ENCODE measurements at regions not wholly inside any gene's neighbourhood (a gene's known extent, or its start where the extent isn't known, plus 50 kb on each side); places are given as distances from the start of the nearest gene placed in this dataset.
A peak's percentile ranks its signal among the peaks of the same experiment; 100 is the strongest.

DNA sequence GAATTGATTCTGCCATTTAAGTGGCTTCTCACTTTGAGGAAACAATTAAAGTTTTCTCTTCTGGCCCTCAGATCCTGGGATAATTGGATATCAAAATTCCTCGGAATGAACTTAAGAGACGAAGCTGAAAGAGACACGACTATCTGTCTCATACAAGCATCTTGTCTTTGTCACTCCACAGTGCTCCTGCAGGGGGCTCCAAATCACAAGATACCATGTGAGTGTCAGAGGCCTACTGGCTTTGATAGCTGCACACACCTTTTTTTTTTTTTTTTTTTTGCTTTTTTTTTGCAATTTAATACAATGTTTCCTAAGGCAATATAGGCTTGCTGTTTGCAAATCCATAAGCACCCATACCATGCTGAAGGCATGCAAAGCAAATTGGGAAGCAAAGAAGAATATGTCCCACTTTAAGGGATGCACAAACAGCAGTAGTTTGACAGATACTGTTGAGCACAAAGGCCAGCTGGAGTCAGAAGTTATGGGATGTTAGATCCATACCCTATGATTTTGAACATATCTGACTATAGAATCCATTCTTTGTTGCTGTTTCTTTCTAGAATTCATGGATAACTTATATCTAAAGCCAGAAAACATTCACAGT lies 109.0 kb upstream of the CBLN2 start (continued):
- TF ChIP-seq YY1 (IDR thresholded peaks at IDR 0.05; ENCODE audit: low read depth, low read length) (peak; percentile 51; the same call in 1 of the 2 replicates), RUNX3 (IDR thresholded peaks at IDR 0.05; ENCODE audit: low read length) (no peak)

DNA sequence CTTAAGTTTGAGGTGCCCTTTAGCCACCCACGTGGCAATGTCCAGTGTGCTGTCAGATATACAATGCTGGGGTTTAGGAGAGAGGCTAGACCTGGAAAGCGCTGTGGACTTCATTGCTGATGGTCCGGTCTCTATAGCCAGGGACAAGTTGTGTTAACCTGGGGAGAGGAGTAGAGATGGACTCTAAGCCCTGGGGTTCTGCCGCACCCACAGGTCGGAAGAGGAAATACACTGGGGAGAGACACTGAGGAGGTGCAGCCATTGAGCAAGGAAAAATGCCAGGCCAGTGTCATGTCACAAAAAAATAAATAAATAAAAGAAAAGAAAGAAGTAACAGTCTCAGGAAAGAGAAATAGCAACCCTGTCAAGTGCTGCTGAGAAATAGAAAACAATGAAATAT lies 106.9 kb upstream of the CBLN2 start:
- no peaks in the 10 kb centered on the region for H3K4me1 ChIP-seq (ENCODE audit: control insufficient read depth, insufficient read depth, low read length)
- FAIRE-seq (no peak), DNase-seq (ENCODE audit: low read depth, low spot score) (no peak), ATAC-seq (0 out of 3 replicates have a peak, but pooled peaks have one; percentile 17)
- intact Hi-C loops (cut with micrococcal nuclease; ENCODE audit: unreplicated experiment) = loop anchor here (5.0 to 10.0 kb wide), 3 partner anchors 64 to 1191 kb away; no protein-coding TSS in a partner anchor
- H3K36me3 ChIP-seq (ENCODE audit: control insufficient read depth in 2 of 2, insufficient read depth in 2 of 2, low read length in 1 of 2) = no peaks in the 10 kb centered on the region
- H2AFZ ChIP-seq (ENCODE audit: control insufficient read depth, low read depth, low read length) = no peak overlapping the region
- no peak overlapping the region for H3K27ac ChIP-seq (ENCODE audit: control insufficient read depth, insufficient read depth)
- in situ Hi-C loops (cut with MboI) = no loop called here
- H3K79me2 ChIP-seq (ENCODE audit: control insufficient read depth, insufficient read depth, low read length) = no peaks in the 10 kb centered on the region
- ChIA-PET CTCF (interaction anchor here (0.7 kb wide), 1 partner anchor 22 kb away, joined by 3 read pairs; no protein-coding TSS in a partner anchor), SMC1A (ENCODE audit: uncharacterized antibody, unreplicated experiment) (no interaction called here), RAD21 (ENCODE audit: unreplicated experiment) (no interaction called here), POLR2A (no interaction called here)
- WGBS (ENCODE audit: insufficient coverage, insufficient replicate concordance, low lambda C conversion rate, missing lambda C conversion rate) = 44% methylated on average over 5 of the region's 5 CpGs
- no peaks in the 10 kb centered on the region for H3K27me3 ChIP-seq (replicated peaks in 1 of 2; ENCODE audit: control insufficient read depth in 2 of 2, insufficient read depth in 2 of 2, low read length in 1 of 2)
- no peak overlapping the region for H3K9ac ChIP-seq (ENCODE audit: control insufficient read depth, insufficient read depth, low read length)
- H3K4me2 ChIP-seq (ENCODE audit: control insufficient read depth, insufficient read depth) = no peak overlapping the region
- no peaks in the 10 kb centered on the region for H3K9me3 ChIP-seq (replicated peaks; ENCODE audit: control insufficient read depth, insufficient read depth, low read length)
- BruUV-seq (replicated peaks) = no TSS peak
- H3K4me3 ChIP-seq = no peak overlapping the region
- no peaks in the 10 kb centered on the region for H4K20me1 ChIP-seq (ENCODE audit: control insufficient read depth, insufficient read depth)
- TF ChIP-seq CBX3 (IDR thresholded peaks at IDR 0.05; ENCODE audit: borderline replicate concordance, low read depth) (no peak), POU2F2 (IDR thresholded peaks at IDR 0.05; ENCODE audit: borderline replicate concordance, low read depth, low read length) (no peak), SIX5 (IDR thresholded peaks at IDR 0.05; ENCODE audit: low read depth, low read length, severe bottlenecking) (no peak), ATF7 (IDR thresholded peaks at IDR 0.05; ENCODE audit: low read depth) (no peak), CREB1 (IDR thresholded peaks at IDR 0.05; ENCODE audit: low read depth) (no peak), EZH2 (IDR thresholded peaks at IDR 0.05; ENCODE audit: borderline replicate concordance, control insufficient read depth, low read depth, low read length) (no peak), KDM1A (IDR thresholded peaks at IDR 0.05; ENCODE audit: borderline replicate concordance) (no peak), SREBF2 (IDR thresholded peaks at IDR 0.05; ENCODE audit: low read length) (no peak)
- TF ChIP-seq, protein P1, sequence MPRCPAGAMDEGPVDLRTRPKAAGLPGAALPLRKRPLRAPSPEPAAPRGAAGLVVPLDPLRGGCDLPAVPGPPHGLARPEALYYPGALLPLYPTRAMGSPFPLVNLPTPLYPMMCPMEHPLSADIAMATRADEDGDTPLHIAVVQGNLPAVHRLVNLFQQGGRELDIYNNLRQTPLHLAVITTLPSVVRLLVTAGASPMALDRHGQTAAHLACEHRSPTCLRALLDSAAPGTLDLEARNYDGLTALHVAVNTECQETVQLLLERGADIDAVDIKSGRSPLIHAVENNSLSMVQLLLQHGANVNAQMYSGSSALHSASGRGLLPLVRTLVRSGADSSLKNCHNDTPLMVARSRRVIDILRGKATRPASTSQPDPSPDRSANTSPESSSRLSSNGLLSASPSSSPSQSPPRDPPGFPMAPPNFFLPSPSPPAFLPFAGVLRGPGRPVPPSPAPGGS (IDR thresholded peaks at IDR 0.05; ENCODE audit: borderline replicate concordance, insufficient read depth, low read depth, low read length, poor library complexity, severe bottlenecking) = no peak
- TF ChIP-seq, protein P2, sequence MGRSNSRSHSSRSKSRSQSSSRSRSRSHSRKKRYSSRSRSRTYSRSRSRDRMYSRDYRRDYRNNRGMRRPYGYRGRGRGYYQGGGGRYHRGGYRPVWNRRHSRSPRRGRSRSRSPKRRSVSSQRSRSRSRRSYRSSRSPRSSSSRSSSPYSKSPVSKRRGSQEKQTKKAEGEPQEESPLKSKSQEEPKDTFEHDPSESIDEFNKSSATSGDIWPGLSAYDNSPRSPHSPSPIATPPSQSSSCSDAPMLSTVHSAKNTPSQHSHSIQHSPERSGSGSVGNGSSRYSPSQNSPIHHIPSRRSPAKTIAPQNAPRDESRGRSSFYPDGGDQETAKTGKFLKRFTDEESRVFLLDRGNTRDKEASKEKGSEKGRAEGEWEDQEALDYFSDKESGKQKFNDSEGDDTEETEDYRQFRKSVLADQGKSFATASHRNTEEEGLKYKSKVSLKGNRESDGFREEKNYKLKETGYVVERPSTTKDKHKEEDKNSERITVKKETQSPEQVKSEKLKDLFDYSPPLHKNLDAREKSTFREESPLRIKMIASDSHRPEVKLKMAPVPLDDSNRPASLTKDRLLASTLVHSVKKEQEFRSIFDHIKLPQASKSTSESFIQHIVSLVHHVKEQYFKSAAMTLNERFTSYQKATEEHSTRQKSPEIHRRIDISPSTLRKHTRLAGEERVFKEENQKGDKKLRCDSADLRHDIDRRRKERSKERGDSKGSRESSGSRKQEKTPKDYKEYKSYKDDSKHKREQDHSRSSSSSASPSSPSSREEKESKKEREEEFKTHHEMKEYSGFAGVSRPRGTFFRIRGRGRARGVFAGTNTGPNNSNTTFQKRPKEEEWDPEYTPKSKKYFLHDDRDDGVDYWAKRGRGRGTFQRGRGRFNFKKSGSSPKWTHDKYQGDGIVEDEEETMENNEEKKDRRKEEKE (IDR thresholded peaks at IDR 0.05) = no peak
- TF ChIP-seq, protein P3, sequence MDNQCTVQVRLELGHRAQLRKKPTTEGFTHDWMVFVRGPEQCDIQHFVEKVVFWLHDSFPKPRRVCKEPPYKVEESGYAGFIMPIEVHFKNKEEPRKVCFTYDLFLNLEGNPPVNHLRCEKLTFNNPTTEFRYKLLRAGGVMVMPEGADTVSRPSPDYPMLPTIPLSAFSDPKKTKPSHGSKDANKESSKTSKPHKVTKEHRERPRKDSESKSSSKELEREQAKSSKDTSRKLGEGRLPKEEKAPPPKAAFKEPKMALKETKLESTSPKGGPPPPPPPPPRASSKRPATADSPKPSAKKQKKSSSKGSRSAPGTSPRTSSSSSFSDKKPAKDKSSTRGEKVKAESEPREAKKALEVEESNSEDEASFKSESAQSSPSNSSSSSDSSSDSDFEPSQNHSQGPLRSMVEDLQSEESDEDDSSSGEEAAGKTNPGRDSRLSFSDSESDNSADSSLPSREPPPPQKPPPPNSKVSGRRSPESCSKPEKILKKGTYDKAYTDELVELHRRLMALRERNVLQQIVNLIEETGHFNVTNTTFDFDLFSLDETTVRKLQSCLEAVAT (IDR thresholded peaks at IDR 0.05) = no peak
- TF ChIP-seq, protein P4, sequence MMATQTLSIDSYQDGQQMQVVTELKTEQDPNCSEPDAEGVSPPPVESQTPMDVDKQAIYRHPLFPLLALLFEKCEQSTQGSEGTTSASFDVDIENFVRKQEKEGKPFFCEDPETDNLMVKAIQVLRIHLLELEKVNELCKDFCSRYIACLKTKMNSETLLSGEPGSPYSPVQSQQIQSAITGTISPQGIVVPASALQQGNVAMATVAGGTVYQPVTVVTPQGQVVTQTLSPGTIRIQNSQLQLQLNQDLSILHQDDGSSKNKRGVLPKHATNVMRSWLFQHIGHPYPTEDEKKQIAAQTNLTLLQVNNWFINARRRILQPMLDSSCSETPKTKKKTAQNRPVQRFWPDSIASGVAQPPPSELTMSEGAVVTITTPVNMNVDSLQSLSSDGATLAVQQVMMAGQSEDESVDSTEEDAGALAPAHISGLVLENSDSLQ (IDR thresholded peaks at IDR 0.05) = no peak
- TF ChIP-seq, protein P5, sequence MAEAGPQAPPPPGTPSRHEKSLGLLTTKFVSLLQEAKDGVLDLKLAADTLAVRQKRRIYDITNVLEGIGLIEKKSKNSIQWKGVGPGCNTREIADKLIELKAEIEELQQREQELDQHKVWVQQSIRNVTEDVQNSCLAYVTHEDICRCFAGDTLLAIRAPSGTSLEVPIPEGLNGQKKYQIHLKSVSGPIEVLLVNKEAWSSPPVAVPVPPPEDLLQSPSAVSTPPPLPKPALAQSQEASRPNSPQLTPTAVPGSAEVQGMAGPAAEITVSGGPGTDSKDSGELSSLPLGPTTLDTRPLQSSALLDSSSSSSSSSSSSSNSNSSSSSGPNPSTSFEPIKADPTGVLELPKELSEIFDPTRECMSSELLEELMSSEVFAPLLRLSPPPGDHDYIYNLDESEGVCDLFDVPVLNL (IDR thresholded peaks at IDR 0.05; ENCODE audit: low read depth, low read length) = no peak
